Lung (tissue), 11 donors: ENCODE measurements at regions not wholly inside any gene's neighbourhood (a gene's known extent, or its start where the extent isn't known, plus 50 kb on each side); places are given as distances from the start of the nearest gene placed in this dataset.

Experiments
- ATAC-seq: fragments of 200-7000 bp; cut with Tn5 transposase; one replicate; pipeline ENCODE4 v1.9.1; 2020; ENCODE audit warnings: moderate number of reproducible peaks; ENCODE audit not compliant: insufficient read depth, low FRiP score
- DNase-seq, 3 donors: peaks; one replicate each; pipeline ENCODE4 v3.0.0-alpha.2; 2013 to 2017
- H3K27ac ChIP-seq, 2 donors: one replicate each; pipeline ENCODE4 v1.5.1; 2013; ENCODE audit warnings: mild to moderate bottlenecking in 2 of 2, moderate library complexity in 2 of 2, control low read depth in 1 of 2, inconsistent platforms in 1 of 2, low read depth in 1 of 2, low read length in 1 of 2
- H3K27me3 ChIP-seq, 3 donors: one replicate each; pipeline ENCODE4 v1.5.1; 2013; ENCODE audit warnings: low read length in 2 of 3; ENCODE audit not compliant: control insufficient read depth in 3 of 3, insufficient read depth in 3 of 3
- H3K36me3 ChIP-seq, 4 donors: one replicate each; pipeline ENCODE4 v1.5.1; 2013; ENCODE audit warnings: low read length in 4 of 4, mild to moderate bottlenecking in 1 of 4, moderate library complexity in 1 of 4; ENCODE audit not compliant: control insufficient read depth in 4 of 4, insufficient read depth in 4 of 4
- H3K4me1 ChIP-seq, 5 donors: one replicate each; pipeline ENCODE4 v1.5.1; 2013; ENCODE audit warnings: low read length in 5 of 5, mild to moderate bottlenecking in 2 of 5, moderate library complexity in 1 of 5; ENCODE audit not compliant: control insufficient read depth in 5 of 5, insufficient read depth in 5 of 5
- H3K4me3 ChIP-seq: one replicate; pipeline ENCODE4 v1.5.1; 2013; ENCODE audit warnings: mild to moderate bottlenecking, control low read depth, moderate library complexity
- H3K9ac ChIP-seq, 2 donors: one replicate each; pipeline ENCODE4 v1.5.1; 2013; ENCODE audit warnings: low read length in 2 of 2, control low read depth in 1 of 2; ENCODE audit not compliant: insufficient read depth in 1 of 2
- H3K9me3 ChIP-seq, 4 donors: one replicate each; pipeline ENCODE4 v1.5.1; 2013; ENCODE audit warnings: low read length in 3 of 4, mild to moderate bottlenecking in 1 of 4, moderate library complexity in 1 of 4; ENCODE audit not compliant: control insufficient read depth in 4 of 4, insufficient read depth in 3 of 4
- CTCF ChIP-seq: IDR thresholded peaks from 2 replicates; pipeline ENCODE4 v1.5.1; 2012; ENCODE audit warnings: mild to moderate bottlenecking; ENCODE audit errors: control extremely low read depth, extremely low read depth
- WGBS, 2 donors: extraction: QIAGEN DNeasy Blood & Tissue Kit; methylation state at CpG; one replicate each; pipeline ENCODE4 v1.1.7; 2013; 5-methylcytosine and 5-hydroxymethylcytosine counted together
- donor health status: control.
- donor health status: control.
- donor health status: Bipolar disorder and iron deficiency.
- donor health status: healthy.
- donor health status: DM: yes; HTN: yes; CAD: no.

GRCh38 chr13:69567514-69567913 is 540.1 kb upstream of the ATXN8OS start:
- Histone ChIP-seq H3K9ac (no peak overlapping the region), H3K9me3 (peaks cover 0 to 4% (median 0%) of the 10 kb centered on the region in 4 donors), H3K27ac (no peak overlapping the region), H3K4me3 (no peak overlapping the region), H3K4me1 (no peaks in the 10 kb centered on the region), H3K36me3 (no peaks in the 10 kb centered on the region), H3K27me3 (no peaks in the 10 kb centered on the region)
- TF ChIP-seq CTCF: no peak
- DNase-seq (no peak), ATAC-seq (no peak)
- WGBS, 2 donors: 88 to 90% methylated on average over 2 of the region's 2 CpGs

- ATAC-seq: no peak
- Histone ChIP-seq H3K27me3 (no peaks in the 10 kb centered on the region), H3K36me3 (no peaks in the 10 kb centered on the region), H3K27ac (no peak overlapping the region), H3K9me3 (peaks cover 0 to 4% (median 0%) of the 10 kb centered on the region in 4 donors), H3K9ac (no peak overlapping the region), H3K4me1 (no peaks in the 10 kb centered on the region), H3K4me3 (no peak overlapping the region)
- no peak for TF ChIP-seq CTCF
- no peak for DNase-seq
- 86 to 91% methylated on average over 6 of the region's 6 CpGs for WGBS, 2 donors
Measured at GRCh38 chr13:69566104-69566716, 541.4 kb upstream of the ATXN8OS start.

- Histone ChIP-seq H3K4me1 (no peaks in the 10 kb centered on the region), H3K36me3 (no peaks in the 10 kb centered on the region), H3K9ac (no peak overlapping the region), H3K9me3 (peaks cover 0 to 4% (median 0%) of the 10 kb centered on the region in 4 donors), H3K27me3 (no peaks in the 10 kb centered on the region), H3K4me3 (no peak overlapping the region), H3K27ac (no peak overlapping the region)
- DNase-seq (no peak), ATAC-seq (no peak)
- WGBS, 2 donors: 55 to 83% methylated on average over 4 of the region's 4 CpGs
- no peak for TF ChIP-seq CTCF
Measured at GRCh38 chr13:69565334-69565733, 542.3 kb upstream of the ATXN8OS start.
